Large intestine (tissue), 3 donors: ENCODE measurements at regions not wholly inside any gene's neighbourhood (a gene's known extent, or its start where the extent isn't known, plus 50 kb on each side); places are given as distances from the start of the nearest gene placed in this dataset.

ENCODE experiments used
- DNase-seq, 2 donors: peaks; one replicate each; pipeline versions ENCODE4 v3.0.0 to v3.0.0-alpha.2; 2013
- H3K27ac ChIP-seq: one replicate; pipeline ENCODE4 v1.5.1; 2013; ENCODE audit warnings: low read length
- H3K27me3 ChIP-seq: 2 replicates; pipeline ENCODE4 v1.6.1; 2013; ENCODE audit warnings: low read length; ENCODE audit not compliant: control insufficient read depth, insufficient read depth
- H3K36me3 ChIP-seq: 2 replicates; pipeline ENCODE4 v1.6.1; 2013; ENCODE audit warnings: low read length; ENCODE audit not compliant: control insufficient read depth, insufficient read depth
- H3K4me1 ChIP-seq: one replicate; pipeline ENCODE4 v1.6.1; 2013; ENCODE audit warnings: low read length; ENCODE audit not compliant: control insufficient read depth, insufficient read depth
- H3K4me3 ChIP-seq: one replicate; pipeline ENCODE4 v1.5.1; 2013; ENCODE audit warnings: low read length
- H3K9me3 ChIP-seq: one replicate; pipeline ENCODE4 v1.6.1; 2013; ENCODE audit warnings: mild to moderate bottlenecking, low read depth, low read length, moderate library complexity; ENCODE audit not compliant: control insufficient read depth
- WGBS: methylation state at CpG from one replicate; pipeline ENCODE4 v1.1.5; 2013; ENCODE audit warnings: low lambda C conversion rate; ENCODE audit not compliant: insufficient coverage; 5-methylcytosine and 5-hydroxymethylcytosine counted together

- 79% methylated on average over 3 of the region's 5 CpGs for whole genome bisulfite sequencing
- no peak overlapping the region for H3K4me3 ChIP-seq
- no peaks in the 10 kb centered on the region for H3K4me1 ChIP-seq
- no peak overlapping the region for H3K27ac ChIP-seq
- peaks cover 3% of the 10 kb centered on the region for H3K9me3 ChIP-seq
- DNase-seq: no peak
- H3K36me3 ChIP-seq: no peaks in the 10 kb centered on the region
- no peaks in the 10 kb centered on the region for H3K27me3 ChIP-seq
Observed at GRCh38 chr10:118484152-118484871, 111.1 kb downstream of the PRLHR start.

GRCh38 chr10:118483496-118483895 is 112.0 kb downstream of the PRLHR start:
- H3K4me3 ChIP-seq: no peak overlapping the region
- no peak overlapping the region for H3K27ac ChIP-seq
- 100% methylated on average over 1 of the region's 6 CpGs for WGBS
- no peaks in the 10 kb centered on the region for H3K36me3 ChIP-seq
- H3K4me1 ChIP-seq: no peaks in the 10 kb centered on the region
- peaks cover 3% of the 10 kb centered on the region for H3K9me3 ChIP-seq
- H3K27me3 ChIP-seq: no peaks in the 10 kb centered on the region
- DNase-seq: no peak

GRCh38 chr10:118482393-118483331 is 112.8 kb downstream of the PRLHR start:
- no peaks in the 10 kb centered on the region for H3K27me3 ChIP-seq
- no peaks in the 10 kb centered on the region for H3K4me1 ChIP-seq
- H3K4me3 ChIP-seq: no peak overlapping the region
- no peaks in the 10 kb centered on the region for H3K36me3 ChIP-seq
- no peak overlapping the region for H3K27ac ChIP-seq
- H3K9me3 ChIP-seq: peaks cover 3% of the 10 kb centered on the region
- 80% methylated on average over 10 of the region's 17 CpGs for WGBS
- no peak for DNase-seq

- no peaks in the 10 kb centered on the region for H3K36me3 ChIP-seq
- no peak for DNase-seq
- H3K4me1 ChIP-seq: no peaks in the 10 kb centered on the region
- no peaks in the 10 kb centered on the region for H3K27me3 ChIP-seq
- WGBS: 91% methylated on average over 2 of the region's 6 CpGs
- H3K27ac ChIP-seq: no peak overlapping the region
- no peak overlapping the region for H3K4me3 ChIP-seq
- peaks cover 3% of the 10 kb centered on the region for H3K9me3 ChIP-seq
Observed at GRCh38 chr10:118481871-118482270, 113.6 kb downstream of the PRLHR start.

- no peak for DNase-seq
- H3K9me3 ChIP-seq: no peaks in the 10 kb centered on the region
- no peaks in the 10 kb centered on the region for H3K4me1 ChIP-seq
- no peak overlapping the region for H3K27ac ChIP-seq
- H3K27me3 ChIP-seq: peaks cover 20% of the 10 kb centered on the region
- no peaks in the 10 kb centered on the region for H3K36me3 ChIP-seq
- no peak overlapping the region for H3K4me3 ChIP-seq
- WGBS: 76% methylated on average over 2 of the region's 6 CpGs
Observed at GRCh38 chr10:118475214-118475613, 120.2 kb downstream of the PRLHR start.

- H3K27me3 ChIP-seq: peaks cover 24% of the 10 kb centered on the region
- WGBS: no CpG with 5 or more reads among the region's 6 CpGs
- H3K36me3 ChIP-seq: no peaks in the 10 kb centered on the region
- no peak overlapping the region for H3K27ac ChIP-seq
- no peaks in the 10 kb centered on the region for H3K4me1 ChIP-seq
- no peak overlapping the region for H3K4me3 ChIP-seq
- no peak for DNase-seq
- H3K9me3 ChIP-seq: no peaks in the 10 kb centered on the region
Observed at GRCh38 chr10:118474111-118474510, 121.3 kb downstream of the PRLHR start.

- Histone ChIP-seq H3K9me3 (no peaks in the 10 kb centered on the region), H3K4me3 (no peak overlapping the region), H3K27me3 (peaks cover 30% of the 10 kb centered on the region), H3K36me3 (no peaks in the 10 kb centered on the region), H3K27ac (no peak overlapping the region), H3K4me1 (no peaks in the 10 kb centered on the region)
- WGBS: 32% methylated on average over 2 of the region's 12 CpGs
- no peak for DNase-seq
Observed at GRCh38 chr10:118473305-118473960, 122.0 kb downstream of the PRLHR start.

- no peak overlapping the region for H3K27ac ChIP-seq
- peaks cover 37% of the 10 kb centered on the region for H3K27me3 ChIP-seq
- H3K9me3 ChIP-seq: no peaks in the 10 kb centered on the region
- WGBS: no CpG with 5 or more reads among the region's 12 CpGs
- no peaks in the 10 kb centered on the region for H3K4me1 ChIP-seq
- no peaks in the 10 kb centered on the region for H3K36me3 ChIP-seq
- H3K4me3 ChIP-seq: no peak overlapping the region
- no peak for DNase-seq
Observed at GRCh38 chr10:118472415-118473304, 122.8 kb downstream of the PRLHR start.

- DNase-seq: no peak
Observed at GRCh38 chr10:118471863-118472262, 123.6 kb downstream of the PRLHR start.

More at GRCh38 chr10:118471863-118472262, 123.6 kb downstream of the PRLHR start:
- peaks cover 44% of the 10 kb centered on the region for H3K27me3 ChIP-seq
- no peaks in the 10 kb centered on the region for H3K9me3 ChIP-seq
- no peak overlapping the region for H3K27ac ChIP-seq
- H3K4me1 ChIP-seq: no peaks in the 10 kb centered on the region
- no CpG with 5 or more reads among the region's 4 CpGs for WGBS
- no peak overlapping the region for H3K4me3 ChIP-seq
- no peaks in the 10 kb centered on the region for H3K36me3 ChIP-seq
